Prostate gland (tissue), 2 donors: ENCODE measurements at regions not wholly inside any gene's neighbourhood (a gene's known extent, or its start where the extent isn't known, plus 50 kb on each side); places are given as distances from the start of the nearest gene placed in this dataset.

Experiments used
- DNase-seq: peaks from one replicate; pipeline ENCODE4 v3.0.0-alpha.2; 2019; ENCODE audit warnings: low spot score
- H3K27ac ChIP-seq, 2 donors: fragments of 200-600 bp; sonication (generic); 2 replicates each; pipeline ENCODE4 v1.5.1; 2017 to 2019
- H3K27me3 ChIP-seq: fragments of 200-600 bp; sonication (generic); replicated peaks from 2 replicates; pipeline ENCODE4 v1.5.1; 2019; ENCODE audit not compliant: insufficient read depth
- H3K36me3 ChIP-seq, 2 donors: fragments of 200-600 bp; sonication (generic); 1 replicate in 1 of 2; 2 replicates in 1 of 2; pipeline versions ENCODE4 v1.5.1 to v1.8.1; 2017 to 2019
- H3K4me1 ChIP-seq: fragments of 200-600 bp; sonication (generic); replicated peaks from 2 replicates; pipeline ENCODE4 v1.5.1; 2019
- H3K4me3 ChIP-seq, 2 donors: fragments of 200-600 bp; sonication (generic); 2 replicates each; pipeline ENCODE4 v1.5.1; 2017 to 2019
- H3K9me3 ChIP-seq: fragments of 200-600 bp; sonication (generic); 2 replicates; pipeline ENCODE4 v1.5.1; 2017
- CTCF ChIP-seq, 4 experiments: fragments of 200-600 bp in 2 of 4; fragments of 450-650 bp in 2 of 4; sonication (generic) in 2 of 4; IDR thresholded peaks; 1 replicate in 3 of 4; 2 replicates in 1 of 4; pipeline ENCODE4 v1.5.1; 2016 to 2019; ENCODE audit warnings: antibody characterized with exemption in 4 of 4, mild to moderate bottlenecking in 2 of 4, moderate library complexity in 2 of 4
- POLR2A ChIP-seq: fragments of 450-650 bp; IDR thresholded peaks from one replicate; pipeline ENCODE4 v1.6.1; 2016; ENCODE audit warnings: antibody characterized with exemption, mild to moderate bottlenecking
- POLR2AphosphoS5 ChIP-seq: sonication (generic); formaldehyde crosslinking; IDR thresholded peaks from one replicate; pipeline ENCODE4 v1.6.1; 2017; ENCODE audit warnings: antibody characterized with exemption
- WGBS: methylation state at CpG from one replicate; pipeline ENCODE4 v1.1.5; 2018; 5-methylcytosine and 5-hydroxymethylcytosine counted together
- intact Hi-C: fragments of 100-400 bp; cut with DNase I; formaldehyde crosslinking; loops from one replicate; pipeline ENCODE4 v1.14.2; 2022

- H3K4me1 ChIP-seq, result no peaks in the 10 kb centered on the region
- intact Hi-C loops, result no loop called here
- H3K27ac ChIP-seq, result no peak overlapping the region
- no peaks in the 10 kb centered on the region for H3K27me3 ChIP-seq
- no peaks in the 10 kb centered on the region for H3K9me3 ChIP-seq
- no peak overlapping the region for H3K4me3 ChIP-seq
- WGBS, result 51% methylated on average over 2 of the region's 2 CpGs
- DNase-seq, result no peak
- TF ChIP-seq POLR2A (no peak), POLR2AphosphoS5 (no peak), CTCF (IDR thresholded peaks at IDR 0.05) (no peak)
- no peaks in the 10 kb centered on the region for H3K36me3 ChIP-seq
These were observed 77.3 kb upstream of the PPP1R2C start for GRCh38 chrX:42855259-42855658.

DNA sequence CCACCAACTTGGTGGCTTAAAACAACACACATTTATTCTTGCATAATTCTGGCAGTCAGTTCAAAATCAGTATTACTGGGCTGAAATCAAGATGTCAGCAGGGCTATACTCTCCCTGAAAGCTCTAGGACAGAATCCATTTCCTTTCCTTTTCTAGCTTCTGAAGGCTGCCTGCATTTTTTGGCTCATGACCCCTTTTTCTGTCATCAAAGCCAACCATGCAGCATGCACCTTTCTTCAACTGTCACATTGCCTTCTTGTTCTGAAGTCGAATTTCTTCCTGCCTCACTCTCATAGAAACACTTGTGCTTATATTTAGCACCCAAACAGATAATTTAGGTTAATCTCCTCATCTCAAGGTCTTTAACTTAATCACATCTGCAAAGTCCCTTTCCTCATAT lies 79.8 kb upstream of the PPP1R2C start:
- no peak for DNase-seq
- H3K36me3 ChIP-seq, result no peaks in the 10 kb centered on the region
- intact Hi-C loops, result no loop called here
- no peaks in the 10 kb centered on the region for H3K9me3 ChIP-seq
- TF ChIP-seq POLR2A, result no peak
- TF ChIP-seq POLR2AphosphoS5, result no peak
- TF ChIP-seq CTCF (IDR thresholded peaks at IDR 0.05), result no peak
- H3K27ac ChIP-seq, result no peak overlapping the region
- H3K4me3 ChIP-seq, result no peak overlapping the region
- 54% methylated on average over 1 of the region's 1 CpG for WGBS
- H3K4me1 ChIP-seq, result no peaks in the 10 kb centered on the region
- H3K27me3 ChIP-seq, result no peaks in the 10 kb centered on the region

- WGBS, result 96% methylated on average over 3 of the region's 3 CpGs
These were observed 91.0 kb upstream of the PPP1R2C start for GRCh38 chrX:42869011-42869410.

DNA sequence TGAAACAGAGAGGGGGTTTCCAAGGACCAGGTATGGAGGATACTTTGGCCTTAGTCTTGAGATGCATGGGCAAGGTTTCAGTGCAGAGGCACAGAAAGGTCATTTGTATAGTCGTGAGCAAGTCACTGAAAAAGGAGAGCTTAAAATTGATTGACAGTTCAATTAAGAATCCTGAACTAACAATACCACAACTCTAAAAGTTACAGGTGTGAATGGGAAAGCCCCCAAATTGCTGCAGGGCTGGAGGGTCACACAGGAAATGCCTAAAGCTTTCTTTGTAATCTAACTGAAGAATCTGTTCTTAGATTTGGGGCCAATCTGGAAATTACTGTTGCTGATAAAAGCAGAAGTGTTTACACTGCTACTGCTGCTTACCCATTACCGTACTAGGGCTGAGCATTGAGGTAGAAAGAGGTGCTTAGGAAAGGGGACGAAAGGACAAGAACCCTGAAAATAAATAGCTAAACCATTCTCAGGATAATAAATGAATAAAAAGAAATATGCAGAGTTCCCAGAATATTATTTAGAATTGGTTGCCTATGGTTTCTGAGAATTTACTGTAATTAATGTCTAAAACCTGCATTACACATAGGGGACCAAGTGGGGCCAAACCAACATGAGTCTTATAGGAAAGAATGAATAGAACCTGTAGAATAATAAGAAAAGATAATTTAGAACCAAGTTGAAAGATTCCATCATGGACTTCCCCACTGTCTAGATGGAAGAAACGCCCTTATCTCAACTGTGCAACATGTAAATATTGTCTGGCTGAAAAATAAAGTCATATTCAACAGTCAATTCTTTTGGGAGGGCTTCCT lies 91.9 kb upstream of the PPP1R2C start:
- 64% methylated on average over 4 of the region's 4 CpGs for WGBS
- H3K27ac ChIP-seq, result no peak overlapping the region

More at GRCh38 chrX:42869011-42869410, 91.0 kb upstream of the PPP1R2C start:
- no peak for DNase-seq
- Histone ChIP-seq H3K36me3 (no peaks in the 10 kb centered on the region), H3K27ac (no peak overlapping the region), H3K9me3 (no peaks in the 10 kb centered on the region), H3K4me1 (no peaks in the 10 kb centered on the region), H3K27me3 (no peaks in the 10 kb centered on the region), H3K4me3 (no peak overlapping the region)
- TF ChIP-seq CTCF (IDR thresholded peaks at IDR 0.05) (no peak), POLR2A (no peak), POLR2AphosphoS5 (no peak)
- intact Hi-C loops, result no loop called here

More for the DNA sequence above, 91.9 kb upstream of the PPP1R2C start:
- no peak for TF ChIP-seq CTCF (IDR thresholded peaks at IDR 0.05)
- TF ChIP-seq POLR2AphosphoS5, result no peak
- no peak for TF ChIP-seq POLR2A
- H3K4me1 ChIP-seq, result no peaks in the 10 kb centered on the region
- intact Hi-C loops, result no loop called here
- no peaks in the 10 kb centered on the region for H3K27me3 ChIP-seq
- no peak for DNase-seq
- no peaks in the 10 kb centered on the region for H3K36me3 ChIP-seq
- H3K9me3 ChIP-seq, result no peaks in the 10 kb centered on the region
- no peak overlapping the region for H3K4me3 ChIP-seq
